Kidney tubule cell (primary cell): ENCODE measurements at regions not wholly inside any gene's neighbourhood (a gene's known extent, or its start where the extent isn't known, plus 50 kb on each side); places are given as distances from the start of the nearest gene placed in this dataset.
"Not testable (repeated sequence)": the region's sequence is repeated elsewhere in the genome, so short reads cannot be mapped to it uniquely, and the experiment has no call there.

ENCODE experiments used
- DNase-seq: peaks from one replicate; pipeline ENCODE4 v3.0.0-alpha.2; 2018; ENCODE audit warnings: low spot score

DNA sequence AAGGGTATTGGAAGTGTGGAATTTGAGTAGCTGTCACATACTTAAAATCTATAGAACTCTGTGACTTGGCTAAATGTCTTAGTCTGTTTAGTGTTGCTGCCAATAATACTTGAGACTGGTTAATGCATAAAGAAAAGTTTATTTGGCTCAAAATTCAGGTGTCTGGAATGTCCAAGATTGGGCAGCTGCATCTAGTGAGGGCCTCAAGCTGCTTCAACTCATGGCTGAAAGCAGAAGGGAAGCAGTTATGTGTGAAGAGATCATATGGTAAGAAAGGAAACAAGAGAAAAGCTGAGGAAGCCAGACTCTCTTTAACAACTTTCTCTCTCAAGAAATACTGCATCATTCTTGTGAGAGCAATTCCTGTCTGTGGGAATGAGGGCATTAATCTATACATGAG is 1043.3 kb upstream of the CDH6 start:
- DNase-seq = no peak

GRCh38 chr5:30149526-30149925 is 1044.0 kb upstream of the CDH6 start:
- no peak for DNase-seq

DNA sequence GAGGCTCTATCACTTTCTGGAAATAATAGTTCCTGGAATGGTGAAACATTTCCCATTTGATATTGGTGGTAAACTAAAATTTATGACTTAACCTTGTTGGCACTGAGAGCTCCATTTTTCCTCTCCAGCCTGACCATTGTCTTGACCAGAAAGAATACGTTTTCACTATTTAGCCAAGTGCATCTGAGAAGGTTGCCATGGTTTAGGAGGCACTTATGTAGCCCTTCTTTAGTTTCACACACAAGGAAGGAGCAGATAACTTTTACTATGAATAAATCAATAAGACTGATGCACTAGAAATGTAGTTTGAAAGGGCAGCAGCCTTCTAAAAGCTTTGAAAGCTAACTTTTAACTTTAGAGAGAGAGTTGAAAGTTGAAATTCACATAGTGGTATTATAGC is 1045.5 kb upstream of the CDH6 start:
- no peak for DNase-seq

- DNase-seq = not testable (repeated sequence)
Observed at GRCh38 chr5:30144059-30144458, 1049.4 kb upstream of the CDH6 start.

DNA sequence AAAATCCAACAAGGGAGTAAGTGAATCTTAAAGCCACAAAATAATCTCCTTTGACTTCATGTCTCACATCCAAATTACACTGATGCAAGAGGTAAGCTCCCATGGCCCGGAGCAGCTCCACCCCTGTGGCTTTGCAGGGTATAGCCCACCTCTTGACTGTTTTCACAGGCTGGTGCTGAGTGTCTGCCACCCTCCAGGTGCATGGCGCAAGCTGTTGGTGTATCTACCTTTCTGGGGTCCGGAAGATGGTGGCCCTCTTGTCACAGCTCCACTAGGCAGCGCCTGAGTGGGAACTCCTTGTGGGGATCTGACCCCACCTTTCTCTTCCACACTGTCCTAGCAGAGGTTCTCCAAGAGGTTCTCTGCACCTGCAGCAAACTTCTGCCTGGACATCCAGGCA is 1051.1 kb upstream of the CDH6 start:
- DNase-seq = no peak

DNA sequence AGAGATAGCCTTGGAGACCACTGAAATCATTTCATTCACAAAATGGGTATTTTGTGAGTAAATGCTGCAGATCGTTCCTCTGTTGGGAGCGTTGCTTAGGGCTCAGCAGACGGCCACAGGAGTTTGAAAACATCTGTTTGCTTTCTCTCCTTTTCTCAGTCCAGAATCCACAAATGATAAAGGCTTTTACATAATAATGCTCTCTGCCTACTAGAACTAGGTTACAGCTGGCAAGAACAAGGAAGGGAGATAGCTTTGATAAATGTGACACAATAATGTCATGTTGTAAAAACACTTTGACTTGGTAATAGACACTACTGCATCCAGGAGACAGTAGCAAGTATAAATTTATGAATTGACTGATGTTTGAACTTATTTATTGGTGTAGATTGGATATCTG is 1072.4 kb upstream of the CDH6 start:
- no peak for DNase-seq

- DNase-seq = no peak
Observed at GRCh38 chr5:30117135-30117534, 1076.4 kb upstream of the CDH6 start.

DNA sequence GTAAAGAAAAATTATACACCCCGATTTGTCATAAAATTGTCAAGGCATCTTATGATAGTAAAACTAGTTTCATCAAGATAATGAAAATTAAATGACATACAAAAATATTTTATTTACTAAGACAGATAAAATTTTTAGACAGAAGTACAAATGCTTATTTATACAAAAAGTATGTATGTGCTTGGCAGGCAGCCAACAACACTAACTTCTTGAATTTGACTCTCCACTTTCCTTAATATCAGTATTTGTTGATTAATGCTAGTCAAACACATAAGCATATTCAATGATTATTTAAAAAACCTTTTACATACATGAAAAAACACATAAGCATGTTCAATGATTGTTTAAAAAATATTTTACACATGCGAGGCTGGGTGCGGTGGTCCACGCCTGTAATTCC is 1079.9 kb upstream of the CDH6 start:
- DNase-seq = no peak

- DNase-seq = peak; percentile 6
Observed at GRCh38 chr5:30112867-30113266, 1080.6 kb upstream of the CDH6 start.

GRCh38 chr5:30108051-30108450 is 1085.4 kb upstream of the CDH6 start:
- DNase-seq = no peak

DNA sequence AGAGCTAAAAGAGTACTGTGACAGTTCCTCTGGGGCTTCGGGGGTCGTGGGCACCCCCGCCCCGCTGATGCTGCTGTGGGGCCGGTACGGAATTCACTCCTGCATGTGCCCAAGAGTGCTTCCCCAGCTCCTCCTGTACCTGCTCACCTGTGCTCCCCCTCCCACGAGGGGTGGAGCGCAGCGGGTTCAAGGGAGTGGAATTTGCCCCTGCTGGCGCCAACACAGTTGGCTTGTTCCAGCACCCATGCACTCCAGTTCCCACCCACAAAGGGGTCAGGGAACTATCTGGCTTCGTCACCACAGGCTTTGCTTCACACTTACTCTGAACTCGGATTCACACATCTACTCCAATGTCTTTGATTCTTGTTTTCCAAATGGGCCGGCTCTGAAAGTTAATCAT is 1086.9 kb upstream of the CDH6 start:
- no peak for DNase-seq

DNA sequence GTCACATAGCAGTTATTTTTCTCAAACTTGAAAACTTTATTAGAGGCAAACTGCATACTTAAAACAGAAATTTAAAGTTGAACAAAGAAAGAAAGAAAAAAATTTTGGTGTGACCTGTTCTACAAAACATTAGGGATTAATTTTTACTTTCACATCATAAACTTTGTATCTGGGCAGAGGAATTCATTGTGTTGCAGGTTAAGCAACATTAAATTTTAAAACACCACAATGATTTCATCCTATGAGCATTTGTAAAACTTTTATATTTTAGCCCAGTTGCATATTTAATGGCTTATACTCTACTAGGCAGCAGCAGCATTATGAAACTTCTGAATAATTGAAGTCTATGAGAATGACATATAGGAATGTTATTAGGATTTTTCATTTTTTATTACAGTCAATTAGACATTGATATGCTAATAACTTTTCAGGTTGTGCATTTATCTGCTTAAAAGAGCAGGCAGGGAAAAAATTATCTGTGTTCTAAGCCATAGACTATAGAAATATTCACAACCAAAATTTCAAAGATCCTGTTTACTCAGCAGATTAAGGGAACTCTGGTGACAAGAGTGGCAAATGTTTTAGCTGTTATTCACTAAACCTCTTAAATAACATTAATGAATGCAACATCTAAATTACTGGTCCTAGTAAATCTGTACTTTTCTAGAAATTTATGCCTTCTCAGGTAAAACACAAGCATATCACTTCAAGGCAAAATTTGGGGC is 1088.5 kb upstream of the CDH6 start:
- no peak for DNase-seq

GRCh38 chr5:30103452-30104202 is 1089.9 kb upstream of the CDH6 start:
- no peak for DNase-seq

DNA sequence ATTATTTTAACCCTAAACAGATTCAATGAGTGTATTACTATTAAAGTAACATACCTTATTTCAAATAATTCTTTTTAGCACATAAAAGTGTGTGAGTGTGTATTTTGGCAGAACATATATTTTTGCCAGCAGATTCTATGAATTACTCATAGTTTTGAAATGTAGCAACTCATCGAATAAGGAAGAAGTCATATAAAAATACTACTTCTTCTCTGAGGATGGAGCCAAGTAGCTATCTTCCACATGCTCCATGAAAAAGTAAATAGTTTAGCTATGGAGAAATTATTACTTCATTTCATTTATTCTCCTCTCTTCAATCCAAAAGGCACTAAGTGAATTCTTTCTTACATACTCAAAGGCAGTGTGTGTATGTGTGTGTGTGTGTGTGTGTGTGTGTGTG is 1090.4 kb upstream of the CDH6 start:
- peak; percentile 4 for DNase-seq

DNA sequence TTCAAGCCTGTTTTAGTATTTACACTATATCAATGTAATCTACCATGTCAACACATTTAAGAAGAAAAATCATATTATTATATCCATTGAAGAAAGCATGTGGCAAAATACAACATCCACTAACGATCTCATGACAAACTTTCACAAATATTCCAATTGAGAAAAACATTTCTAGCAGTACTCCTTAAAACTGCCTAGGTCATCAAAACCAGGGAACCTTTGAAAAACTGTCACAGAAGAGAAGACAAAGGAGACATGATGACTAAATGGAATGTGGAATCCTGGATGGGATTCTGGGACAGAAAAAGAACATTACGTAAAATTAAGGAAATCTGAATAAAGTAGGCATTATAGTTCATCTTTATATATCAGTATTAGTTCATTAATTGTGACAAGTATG is 1091.3 kb upstream of the CDH6 start:
- no peak for DNase-seq

- DNase-seq = no peak
Observed at GRCh38 chr5:30100929-30101328, 1092.6 kb upstream of the CDH6 start.

DNA sequence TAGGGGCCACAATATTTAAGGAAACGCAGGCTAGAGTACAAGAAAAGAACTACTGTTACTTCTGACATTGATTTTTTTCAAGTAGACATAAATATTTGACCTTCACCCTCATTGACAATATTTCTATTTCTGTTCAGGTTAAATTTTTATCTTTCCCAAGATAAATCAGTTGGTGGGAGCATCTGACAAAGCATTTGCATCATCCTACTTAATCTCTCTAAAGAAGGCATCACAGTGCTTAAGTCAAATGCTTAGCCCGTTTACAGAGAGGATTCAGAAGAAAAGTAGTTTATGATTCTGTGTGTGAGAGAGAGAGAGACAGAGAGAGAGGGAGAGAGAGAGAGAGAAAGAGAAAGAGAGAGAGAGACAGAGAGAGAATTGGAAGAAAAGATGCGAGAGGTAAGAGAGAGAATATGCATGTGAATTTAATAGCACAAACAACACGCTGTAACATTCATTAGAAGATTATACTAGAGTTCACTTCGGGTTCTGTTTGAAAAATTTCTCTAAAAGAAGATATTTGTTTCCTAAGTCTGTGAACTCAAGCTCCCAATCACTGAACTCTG is 1093.3 kb upstream of the CDH6 start:
- DNase-seq = no peak

DNA sequence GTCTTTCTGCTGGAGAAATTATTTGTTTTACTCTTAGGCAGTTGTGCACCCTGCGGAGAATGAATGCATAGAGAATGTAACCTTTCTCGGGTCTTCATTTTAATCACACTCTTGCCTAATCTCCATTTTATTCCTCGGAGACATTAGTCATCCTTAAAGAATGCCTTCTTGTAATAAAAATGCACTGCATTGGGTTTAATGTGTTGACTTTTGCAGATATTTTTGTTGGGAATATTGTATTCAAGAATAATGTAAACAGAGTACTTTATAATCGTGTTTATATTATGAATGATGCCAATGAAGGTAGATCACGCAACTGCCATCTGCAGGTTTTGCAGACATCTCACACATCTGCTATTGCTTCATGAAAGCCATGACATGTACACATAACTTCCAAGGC is 1093.9 kb upstream of the CDH6 start:
- DNase-seq = no peak

- no peak for DNase-seq
Observed at GRCh38 chr5:30098940-30099339, 1094.5 kb upstream of the CDH6 start.

DNA sequence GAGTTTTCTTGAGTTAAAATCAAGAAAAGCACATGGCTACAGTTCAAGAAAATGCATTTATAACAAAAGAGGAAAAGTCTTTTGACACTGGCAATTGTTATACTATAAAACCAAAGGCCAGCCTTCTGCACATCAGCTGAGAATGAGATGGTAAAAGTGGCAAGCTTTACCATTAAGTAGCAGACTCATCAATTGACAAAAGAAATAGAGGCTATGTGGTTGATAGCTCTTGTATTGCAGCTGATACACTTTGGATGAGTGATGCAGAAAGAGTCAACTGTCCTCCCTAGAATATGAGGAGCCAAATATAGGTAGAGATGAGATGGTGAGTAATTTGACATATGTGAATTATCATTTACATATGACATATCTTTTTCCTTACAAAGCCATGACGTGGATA is 1100.9 kb upstream of the CDH6 start:
- DNase-seq = no peak

DNA sequence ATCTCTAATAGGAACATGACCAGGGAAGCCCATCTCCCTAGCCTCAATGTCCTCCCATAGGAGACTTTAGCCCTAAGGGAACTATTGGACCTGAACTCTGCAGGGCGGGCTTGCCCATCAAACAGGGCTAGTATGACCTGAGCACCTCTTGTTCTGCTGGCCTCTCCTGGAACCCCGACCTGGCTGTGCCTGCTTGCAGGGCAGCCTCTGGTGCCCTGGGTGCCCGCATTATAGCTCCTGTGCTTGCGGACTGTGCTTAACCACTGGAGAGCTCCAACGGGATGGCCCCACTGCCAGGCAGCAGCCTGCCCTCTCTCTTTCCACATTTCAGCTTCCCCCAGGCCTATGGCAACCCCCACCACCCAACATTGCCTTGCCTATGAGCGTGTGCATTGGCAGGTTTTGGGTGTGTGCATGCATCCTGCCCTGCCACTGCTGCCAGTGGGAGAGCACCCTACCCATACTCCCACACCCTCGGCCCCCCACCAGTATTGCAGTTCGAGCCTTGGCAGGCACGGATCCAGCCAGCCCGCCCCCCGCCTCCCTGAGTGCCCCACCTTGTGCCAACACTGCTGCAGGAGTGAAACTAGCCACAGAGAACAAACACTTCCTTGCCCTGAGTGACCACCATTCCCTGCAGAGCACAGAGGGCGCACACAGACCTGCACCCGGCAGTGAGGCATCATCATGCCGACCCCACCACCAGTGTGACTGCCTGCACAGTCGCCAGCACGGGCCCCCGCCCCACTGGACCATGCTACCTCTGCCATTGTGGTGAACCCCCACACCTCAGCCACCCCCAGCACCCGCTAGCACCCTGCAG is 1123.8 kb upstream of the CDH6 start:
- DNase-seq = no peak

DNA sequence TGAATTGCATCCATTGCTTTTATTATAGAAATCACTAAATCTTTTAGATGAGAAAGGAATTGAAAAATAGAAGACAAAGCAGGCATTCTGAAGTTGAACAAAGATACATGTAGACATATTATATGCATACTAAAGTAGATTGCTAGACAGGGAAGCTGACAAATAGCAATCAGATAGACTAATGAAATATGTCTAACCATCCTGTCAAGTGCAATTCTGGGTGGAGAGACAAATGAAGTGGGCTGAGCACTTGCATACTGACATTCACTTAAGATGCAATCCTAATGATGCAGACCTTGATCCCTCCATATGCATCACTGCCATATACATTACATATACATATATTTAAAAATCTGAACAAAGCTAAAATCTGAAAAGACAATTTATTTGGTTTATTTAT is 1130.0 kb upstream of the CDH6 start:
- no peak for DNase-seq

DNA sequence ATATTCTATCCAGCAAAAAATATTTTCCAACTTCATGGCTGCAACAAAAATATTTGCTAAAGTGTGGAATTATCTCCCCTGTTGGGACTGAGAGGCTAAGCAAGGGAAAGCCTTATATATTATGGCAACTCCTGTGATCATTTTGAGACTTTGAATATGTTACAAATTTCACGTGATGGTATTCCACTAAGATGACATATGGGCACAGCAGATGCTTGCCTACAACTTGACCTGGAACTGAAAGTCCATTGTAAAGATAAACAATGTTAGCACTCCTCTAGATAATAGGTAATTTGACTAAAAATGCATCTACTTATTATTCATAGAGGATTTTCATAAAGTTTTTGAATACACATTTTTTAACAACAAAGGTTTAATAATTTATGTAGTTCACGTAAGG is 1141.5 kb upstream of the CDH6 start:
- no peak for DNase-seq
